Caco-2 (cell line): ENCODE measurements at regions not wholly inside any gene's neighbourhood (a gene's known extent, or its start where the extent isn't known, plus 50 kb on each side); places are given as distances from the start of the nearest gene placed in this dataset.

Experiments used
- BruUV-seq: library from RNA; stranded (reverse); fragments of 400-500 nt; replicated peaks from 2 replicates; lab custom pipeline; 2021; lab: Mats Ljungman, UMichigan
- CTCF ChIA-PET: fragments of 300-600 bp; sonication (Branson Sonifier 250); formaldehyde crosslinking; loops from one replicate; lab custom pipeline; 2022; ENCODE audit warnings: antibody characterized with exemption; lab: Charles Lee
- POLR2A ChIA-PET: fragments of 300-600 bp; sonication (Branson Sonifier 250); formaldehyde crosslinking; loops from one replicate; lab custom pipeline; 2022; ENCODE audit warnings: antibody characterized with exemption; lab: Charles Lee
- DNase-seq, 2 experiments: peaks; one replicate each; pipeline versions ENCODE4 v3.0.0 to v3.0.0-alpha.2; 2020 to 2022
- H3K27me3 ChIP-seq: replicated peaks from 2 replicates; pipeline ENCODE4 v1.6.0; 2011; ENCODE audit warnings: low read length; ENCODE audit not compliant: control insufficient read depth, insufficient read depth
- H3K36me3 ChIP-seq: 2 replicates; pipeline ENCODE4 v1.5.1; 2011; ENCODE audit warnings: low read length; ENCODE audit not compliant: control insufficient read depth, insufficient read depth
- H3K4me1 ChIP-seq: fragments of 250-450 bp; sonication (Bioruptor Pico); 2 replicates; pipeline ENCODE4 v1.5.1; 2020; ENCODE audit warnings: mild to moderate bottlenecking
- H3K4me3 ChIP-seq: 2 replicates; pipeline ENCODE4 v1.5.1; 2011; ENCODE audit warnings: low read depth, mild to moderate bottlenecking, control low read depth, low read length
- H3K9me3 ChIP-seq: fragments of 250-450 bp; sonication (Bioruptor Pico); 2 replicates; pipeline ENCODE4 v1.5.1; 2020; ENCODE audit warnings: mild to moderate bottlenecking, moderate library complexity
- H3K27ac Mint-ChIP-seq: one replicate; pipeline ENCODE4 v1.8.0; 2022; ENCODE audit warnings: mixed read lengths; ENCODE audit not compliant: unreplicated experiment
- H3K27me3 Mint-ChIP-seq: one replicate; pipeline ENCODE4 v1.8.0; 2022; ENCODE audit warnings: mixed read lengths; ENCODE audit not compliant: insufficient read depth, unreplicated experiment
- H3K36me3 Mint-ChIP-seq: one replicate; pipeline ENCODE4 v1.8.0; 2022; ENCODE audit warnings: mild to moderate bottlenecking, mixed read lengths; ENCODE audit not compliant: insufficient read depth, unreplicated experiment
- H3K4me1 Mint-ChIP-seq: one replicate; pipeline ENCODE4 v1.8.0; 2022; ENCODE audit warnings: low read depth, mixed read lengths; ENCODE audit not compliant: unreplicated experiment
- H3K4me3 Mint-ChIP-seq: one replicate; pipeline ENCODE4 v1.8.0; 2022; ENCODE audit warnings: mild to moderate bottlenecking, moderate library complexity, mixed read lengths; ENCODE audit not compliant: unreplicated experiment
- H3K9me3 Mint-ChIP-seq: one replicate; pipeline ENCODE4 v1.8.0; 2022; ENCODE audit warnings: mixed read lengths; ENCODE audit not compliant: unreplicated experiment
- CTCF ChIP-seq, 2 experiments: fragments of 200-600 bp in 1 of 2; IDR thresholded peaks; 1 replicate in 1 of 2; 2 replicates in 1 of 2; pipeline versions ENCODE4 v1.5.1 to v1.8.0; 2011 to 2022; ENCODE audit warnings: antibody characterized with exemption in 1 of 2, control low read depth in 1 of 2, inconsistent platforms in 1 of 2, low read depth in 1 of 2, low read length in 1 of 2, mild to moderate bottlenecking in 1 of 2, moderate library complexity in 1 of 2; ENCODE audit not compliant: insufficient read depth in 1 of 2, severe bottlenecking in 1 of 2, unreplicated experiment in 1 of 2
- intact Hi-C: fragments of 100-400 bp; cut with micrococcal nuclease; formaldehyde crosslinking; loops from one replicate; pipeline ENCODE4 v1.10.0; 2022; ENCODE audit not compliant: unreplicated experiment

GRCh38 chr22:47634347-47634746 is 871.9 kb downstream of the TBC1D22A start:
- no peaks in the 10 kb centered on the region for H3K4me1 ChIP-seq
- no TSS peak for BruUV-seq
- DNase-seq, result no peak
- peaks cover 27% of the 10 kb centered on the region for H3K36me3 Mint-ChIP-seq
- H3K9me3 ChIP-seq, result peaks cover 7% of the 10 kb centered on the region; the same call in 1 of the 2 replicates
- ChIA-PET CTCF (no interaction called here), POLR2A (no interaction called here)
- no peak for TF ChIP-seq CTCF (IDR thresholded peaks at IDR 0.05; ENCODE audit: insufficient read depth in 1 of 2, low read depth in 1 of 2, low read length in 1 of 2, severe bottlenecking in 1 of 2, unreplicated experiment in 1 of 2)
- no peaks in the 10 kb centered on the region for H3K27me3 ChIP-seq
- peaks cover 14% of the 10 kb centered on the region for H3K9me3 Mint-ChIP-seq
- H3K4me1 Mint-ChIP-seq, result peaks cover 6% of the 10 kb centered on the region
- peaks cover 2% of the 10 kb centered on the region; the same call in 1 of the 2 replicates for H3K36me3 ChIP-seq
- no peak overlapping the region for H3K4me3 ChIP-seq
- intact Hi-C loops, result no loop called here
- H3K27me3 Mint-ChIP-seq, result no peaks in the 10 kb centered on the region
- H3K27ac Mint-ChIP-seq, result no peak overlapping the region
- no peak overlapping the region for H3K4me3 Mint-ChIP-seq

GRCh38 chr22:47633111-47633510 is 870.7 kb downstream of the TBC1D22A start:
- Histone ChIP-seq H3K4me3 (peak overlapping the region; percentile 90; the same call in 1 of the 2 replicates), H3K36me3 (peaks cover 2% of the 10 kb centered on the region; the same call in 1 of the 2 replicates), H3K9me3 (peaks cover 7% of the 10 kb centered on the region; the same call in 1 of the 2 replicates), H3K4me1 (no peaks in the 10 kb centered on the region), H3K27me3 (no peaks in the 10 kb centered on the region)
- Mint-ChIP-seq H3K27ac (no peak overlapping the region), H3K4me1 (peaks cover 6% of the 10 kb centered on the region), H3K27me3 (no peaks in the 10 kb centered on the region), H3K9me3 (peaks cover 11% of the 10 kb centered on the region), H3K36me3 (peaks cover 27% of the 10 kb centered on the region), H3K4me3 (peak overlapping the region; percentile 90)
- BruUV-seq, result no TSS peak
- no peak for TF ChIP-seq CTCF (IDR thresholded peaks at IDR 0.05; ENCODE audit: insufficient read depth in 1 of 2, low read depth in 1 of 2, low read length in 1 of 2, severe bottlenecking in 1 of 2, unreplicated experiment in 1 of 2)
- ChIA-PET POLR2A (no interaction called here), CTCF (no interaction called here)
- intact Hi-C loops, result no loop called here
- no peak for DNase-seq

GRCh38 chr22:47632701-47633100 is 870.3 kb downstream of the TBC1D22A start:
- Histone ChIP-seq H3K4me1 (no peaks in the 10 kb centered on the region), H3K36me3 (peaks cover 2% of the 10 kb centered on the region; the same call in 1 of the 2 replicates), H3K27me3 (no peaks in the 10 kb centered on the region), H3K9me3 (peaks cover 4% of the 10 kb centered on the region; the same call in 1 of the 2 replicates), H3K4me3 (peak overlapping the region; percentile 90)
- Mint-ChIP-seq H3K9me3 (peaks cover 7% of the 10 kb centered on the region), H3K4me1 (peaks cover 6% of the 10 kb centered on the region), H3K4me3 (peak overlapping the region; percentile 90), H3K36me3 (peaks cover 27% of the 10 kb centered on the region), H3K27ac (peak overlapping the region; percentile 90), H3K27me3 (no peaks in the 10 kb centered on the region)
- TF ChIP-seq CTCF (IDR thresholded peaks at IDR 0.05; ENCODE audit: insufficient read depth in 1 of 2, low read depth in 1 of 2, low read length in 1 of 2, severe bottlenecking in 1 of 2, unreplicated experiment in 1 of 2), result no peak
- CTCF ChIA-PET, result no interaction called here
- POLR2A ChIA-PET, result no interaction called here
- no peak for DNase-seq
- intact Hi-C loops, result no loop called here
- BruUV-seq, result no TSS peak
